SIG-M5 treated with dmso at 0.1 percent for 504 hours (cell line): ENCODE measurements at regions not wholly inside any gene's neighbourhood (a gene's known extent, or its start where the extent isn't known, plus 50 kb on each side); places are given as distances from the start of the nearest gene placed in this dataset.

ENCODE experiments used
- DNase-seq: peaks from one replicate; lab custom pipeline; 2025; ENCODE audit not compliant: unreplicated experiment; lab: John Stamatoyannopoulos, UW

- no peak for DNase-seq
These were observed 252.0 kb upstream of the KLHL29 start for GRCh38 chr2:23132823-23133595.

- no peak for DNase-seq
These were observed 250.3 kb upstream of the KLHL29 start for GRCh38 chr2:23134726-23135125.

GRCh38 chr2:23135481-23136100 lies 249.4 kb upstream of the KLHL29 start:
- DNase-seq, result no peak

- DNase-seq, result no peak
These were observed 247.8 kb upstream of the KLHL29 start for GRCh38 chr2:23137166-23137565.

GRCh38 chr2:23138701-23139100 lies 246.3 kb upstream of the KLHL29 start:
- no peak for DNase-seq

GRCh38 chr2:23145460-23145859 lies 239.5 kb upstream of the KLHL29 start:
- DNase-seq, result no peak

- no peak for DNase-seq
These were observed 239.0 kb upstream of the KLHL29 start for GRCh38 chr2:23146011-23146410.

GRCh38 chr2:23148342-23148741 lies 236.6 kb upstream of the KLHL29 start:
- DNase-seq, result no peak

GRCh38 chr2:23149777-23150176 lies 235.2 kb upstream of the KLHL29 start:
- DNase-seq, result no peak

GRCh38 chr2:23153484-23153883 lies 231.5 kb upstream of the KLHL29 start:
- no peak for DNase-seq

- DNase-seq, result no peak
These were observed 230.0 kb upstream of the KLHL29 start for GRCh38 chr2:23155022-23155421.

- DNase-seq, result no peak
These were observed 227.2 kb upstream of the KLHL29 start for GRCh38 chr2:23157812-23158211.

- DNase-seq, result no peak
These were observed 226.7 kb upstream of the KLHL29 start for GRCh38 chr2:23158306-23158705.

- DNase-seq, result no peak
These were observed 225.1 kb upstream of the KLHL29 start for GRCh38 chr2:23159746-23160405.

- DNase-seq, result no peak
These were observed 220.8 kb upstream of the KLHL29 start for GRCh38 chr2:23164173-23164572.

GRCh38 chr2:23169896-23170295 lies 215.1 kb upstream of the KLHL29 start:
- DNase-seq, result no peak

- DNase-seq, result no peak
These were observed 213.9 kb upstream of the KLHL29 start for GRCh38 chr2:23171108-23171507.

GRCh38 chr2:23178396-23178795 lies 206.6 kb upstream of the KLHL29 start:
- no peak for DNase-seq

GRCh38 chr2:23183733-23184132 lies 201.2 kb upstream of the KLHL29 start:
- no peak for DNase-seq

- no peak for DNase-seq
These were observed 186.5 kb upstream of the KLHL29 start for GRCh38 chr2:23198316-23199114.

GRCh38 chr2:23199115-23199918 lies 185.7 kb upstream of the KLHL29 start:
- DNase-seq, result peak; percentile 2
